ENCODE measurements at regions not wholly inside any gene's neighbourhood (a gene's known extent, or its start where the extent isn't known, plus 50 kb on each side); places are given as distances from the start of the nearest gene placed in this dataset.

- 94% methylated on average over 6 of the region's 6 CpGs; no CpG with 5 or more reads in 1 of the 2 experiments for WGBS, 2 experiments (ENCODE audit: extremely low coverage in 1 of 2, insufficient coverage in 1 of 2, insufficient read length in 1 of 2, insufficient replicate concordance in 2 of 2, low coverage in 1 of 2, low lambda C conversion rate in 2 of 2, missing lambda C conversion rate in 1 of 2)
- no peak for DNase-seq (ENCODE audit: low read depth in 1 of 2, low spot score in 2 of 2)
These were observed 540.9 kb upstream of the ADGRL2 start for GRCh38 chr1:81259625-81260411.

More at GRCh38 chr1:81259625-81260411, 540.9 kb upstream of the ADGRL2 start:
- Histone ChIP-seq H3K14ac (ENCODE audit: insufficient read length) (no peak overlapping the region), H3K56ac (replicated peaks; ENCODE audit: insufficient read length, low read depth, low read length) (no peak overlapping the region), H3K18ac (ENCODE audit: extremely low read depth, low read length) (no peak overlapping the region), H2BK15ac (ENCODE audit: low read length) (no peak overlapping the region), H3K9me3 (ENCODE audit: insufficient read depth in 2 of 2, low read depth in 1 of 2, low read length in 1 of 2) (peaks cover 0 to 2% of the 10 kb centered on the region in 2 experiments; a peak in 2 of 4 replicates), H3K9ac (replicated peaks in 1 of 4; ENCODE audit: extremely low read depth in 1 of 4, low read depth in 3 of 4, low read length in 3 of 4) (no peak overlapping the region), H4K91ac (replicated peaks; ENCODE audit: insufficient read length, low read length) (no peak overlapping the region), H3K4me1 (replicated peaks in 1 of 4; ENCODE audit: control insufficient read depth in 3 of 4, insufficient read depth in 4 of 4, low read length in 3 of 4) (peaks cover 0 to 2% (median 0%) of the 10 kb centered on the region in 4 experiments; a peak in 1 of 7 replicates), H2BK12ac (ENCODE audit: low read depth, low read length) (no peak overlapping the region), H4K8ac (ENCODE audit: extremely low read depth, insufficient read depth, low read length) (no peak overlapping the region), H2BK20ac (ENCODE audit: low read length) (no peak overlapping the region), H3K23ac (ENCODE audit: insufficient read length) (no peak overlapping the region), H3K23me2 (ENCODE audit: low read depth, low read length) (no peaks in the 10 kb centered on the region), H3K79me1 (ENCODE audit: low read depth, low read length) (no peaks in the 10 kb centered on the region), H3K4me2 (ENCODE audit: insufficient read depth in 1 of 2, low read depth in 2 of 2, low read length in 2 of 2) (no peak overlapping the region), H3K4ac (replicated peaks; ENCODE audit: insufficient read length, low read depth, low read length) (no peak overlapping the region), H2AFZ (ENCODE audit: low read length) (peak overlapping the region; percentile 16; the same call in 1 of the 2 replicates), H2BK120ac (replicated peaks; ENCODE audit: low read depth, low read length) (no peak overlapping the region), H4K5ac (ENCODE audit: insufficient read length, low read depth, low read length) (no peak overlapping the region), H2AK5ac (ENCODE audit: low read depth, low read length) (no peak overlapping the region), H3K27ac (ENCODE audit: low read depth, low read length) (no peak overlapping the region), H4K20me1 (replicated peaks in 1 of 2; ENCODE audit: control insufficient read depth in 1 of 2, insufficient read depth in 2 of 2, low read length in 2 of 2) (no peaks in the 10 kb centered on the region), H3K79me2 (ENCODE audit: control insufficient read depth in 1 of 2, insufficient read depth in 2 of 2, low read length in 2 of 2) (no peaks in the 10 kb centered on the region), H2BK5ac (ENCODE audit: low read depth, low read length) (no peak overlapping the region), H3K36me3 (ENCODE audit: control insufficient read depth in 2 of 4, insufficient read depth in 4 of 4, low read length in 3 of 4) (no peaks in the 10 kb centered on the region), H3K27me3 (replicated peaks in 1 of 4; ENCODE audit: control insufficient read depth in 3 of 4, extremely low read depth in 1 of 4, insufficient read depth in 3 of 4, low read length in 3 of 4) (no peaks in the 10 kb centered on the region), H3K4me3 (ENCODE audit: extremely low read depth in 1 of 4, insufficient read depth in 2 of 4, low read depth in 3 of 4, low read length in 4 of 4) (no peak overlapping the region)
- no peak for FAIRE-seq
- ChIA-PET POLR2A (ENCODE audit: partially characterized antibody) (no interaction called here), CTCF (ENCODE audit: partially characterized antibody) (interaction anchor here (1.0 kb wide), 1 partner anchor 521 kb away, joined by 6 read pairs; no protein-coding TSS in a partner anchor)
- TF ChIP-seq CREB1 (IDR thresholded peaks at IDR 0.05) (no peak), BCL11A (IDR thresholded peaks at IDR 0.05; ENCODE audit: low read depth in 2 of 2, low read length in 2 of 2) (no peak), CHD2 (IDR thresholded peaks at IDR 0.05; ENCODE audit: low read length) (no peak), RXRA (IDR thresholded peaks at IDR 0.05; ENCODE audit: insufficient read depth, low read depth, low read length) (no peak), CEBPB (IDR thresholded peaks at IDR 0.05; ENCODE audit: low read depth, low read length) (no peak)

All from H1 (cell line).